GM21423 (cell line): ENCODE measurements at regions not wholly inside any gene's neighbourhood (a gene's known extent, or its start where the extent isn't known, plus 50 kb on each side); places are given as distances from the start of the nearest gene placed in this dataset.

Source experiments
- ATAC-seq: cut with Tn5 transposase; IDR thresholded peaks from one replicate; pipeline ENCODE4 v1.9.1; 2021; ENCODE audit warnings: mild to moderate bottlenecking, moderate library complexity; ENCODE audit not compliant: unreplicated experiment

- no peak for ATAC-seq
Measured at GRCh38 chr7:156163747-156164146, 351.5 kb upstream of the SHH start.

- no peak for ATAC-seq
Measured at GRCh38 chr7:156162451-156162850, 350.2 kb upstream of the SHH start.

GRCh38 chr7:156160811-156161210 lies 348.5 kb upstream of the SHH start:
- ATAC-seq: no peak

DNA sequence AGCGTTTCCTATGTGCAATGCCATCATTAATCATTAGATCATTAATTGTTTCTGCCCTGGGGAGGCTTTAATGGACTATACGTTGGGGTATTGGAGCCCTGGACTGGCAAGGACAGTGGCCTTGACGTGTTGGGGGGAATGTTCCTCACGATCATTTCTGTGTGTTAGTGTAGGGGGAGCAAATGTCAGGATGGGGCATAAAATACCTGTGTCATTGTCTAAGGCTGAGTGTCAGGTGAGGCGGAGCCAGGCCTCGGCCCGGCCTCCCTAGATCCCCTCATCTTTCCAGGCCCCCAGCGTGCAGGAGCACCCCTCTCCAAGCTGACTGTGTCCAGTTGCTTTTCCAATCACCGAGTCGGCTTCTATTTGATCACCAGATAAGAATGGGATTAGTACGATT lies 346.4 kb upstream of the SHH start:
- no peak for ATAC-seq

DNA sequence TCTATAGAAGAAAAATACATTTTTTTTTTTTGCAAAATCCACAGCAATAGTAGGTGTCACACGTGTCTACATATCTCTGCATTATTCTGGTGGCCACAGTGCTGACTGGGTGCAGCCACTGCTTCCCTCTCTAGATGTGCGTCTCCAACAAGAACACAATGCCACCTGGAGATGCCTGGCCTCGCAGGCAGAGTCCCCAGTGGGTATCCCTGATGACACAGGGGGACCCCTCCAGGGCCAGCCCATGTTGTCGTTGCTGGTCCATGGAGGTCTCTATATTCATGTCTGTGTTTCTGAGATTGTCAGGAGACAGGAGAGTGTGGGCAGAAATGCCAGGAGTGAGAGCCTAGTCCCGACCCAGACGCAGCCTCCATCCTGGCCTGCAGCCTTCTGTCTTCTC lies 345.9 kb upstream of the SHH start:
- ATAC-seq: no peak

- no peak for ATAC-seq
Measured at GRCh38 chr7:156157409-156158012, 345.2 kb upstream of the SHH start.

- no peak for ATAC-seq
Measured at GRCh38 chr7:156156734-156157408, 344.6 kb upstream of the SHH start.

GRCh38 chr7:156155988-156156733 lies 343.9 kb upstream of the SHH start:
- ATAC-seq: no peak

DNA sequence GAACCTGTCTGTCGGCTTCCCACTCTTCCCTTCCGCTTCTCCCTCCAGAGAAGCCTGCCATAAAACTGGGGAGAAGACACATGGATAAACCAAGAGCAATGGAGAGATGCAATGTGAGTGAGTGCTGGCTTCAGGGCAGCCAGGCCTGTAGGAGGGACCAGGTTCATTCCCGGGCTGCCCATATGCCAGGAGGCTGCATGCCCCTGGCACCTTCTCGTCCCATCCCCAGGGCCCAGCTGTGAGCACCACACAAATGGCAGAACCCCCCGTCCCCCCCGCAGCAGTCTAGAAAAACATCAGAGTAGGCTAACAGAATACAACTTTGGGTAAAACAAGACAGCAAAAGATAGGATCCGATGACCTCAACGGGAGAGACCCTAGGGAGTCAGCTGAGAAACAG lies 341.3 kb upstream of the SHH start:
- no peak for ATAC-seq

DNA sequence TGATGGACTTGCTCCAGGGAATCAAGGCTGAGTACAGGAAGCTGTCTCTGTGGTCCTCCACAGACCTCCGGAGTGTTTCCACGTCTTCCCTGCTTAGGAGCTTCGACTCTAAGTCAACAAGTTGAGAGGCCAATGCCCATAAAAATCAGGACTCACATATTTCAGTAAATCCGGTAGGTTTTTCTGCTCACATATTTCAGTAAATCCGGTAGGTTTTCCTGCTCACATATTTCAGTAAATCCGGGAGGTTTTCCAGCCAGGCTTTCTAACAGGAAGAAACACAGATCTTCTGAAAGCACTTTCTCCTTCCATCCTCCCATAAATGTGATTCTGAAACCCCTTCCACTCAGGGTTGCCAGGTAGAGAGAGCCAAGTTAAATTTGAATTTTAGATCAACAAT lies 340.1 kb upstream of the SHH start:
- ATAC-seq: no peak

GRCh38 chr7:156151658-156152057 lies 339.4 kb upstream of the SHH start:
- ATAC-seq: no peak

DNA sequence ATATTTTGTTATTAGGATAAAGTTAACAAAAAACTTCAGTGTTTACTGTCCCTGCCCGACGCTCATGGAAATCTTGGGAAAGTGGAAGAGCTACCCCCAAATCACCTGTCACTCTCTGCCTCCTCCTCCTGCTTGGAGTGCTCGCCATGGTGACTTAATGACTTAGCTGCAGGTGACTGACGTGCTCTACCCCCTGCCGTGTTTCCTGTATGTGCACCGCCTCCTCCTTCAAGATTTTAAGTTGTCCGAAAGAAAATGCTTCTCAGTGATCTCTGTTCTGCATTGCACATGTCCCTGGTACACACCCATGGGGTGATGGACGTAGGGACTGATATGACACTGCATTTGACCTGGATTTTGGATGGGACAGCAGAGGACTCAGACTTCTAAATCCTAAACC lies 338.8 kb upstream of the SHH start:
- no peak for ATAC-seq

GRCh38 chr7:156148995-156149394 lies 336.7 kb upstream of the SHH start:
- no peak for ATAC-seq

GRCh38 chr7:156148547-156148946 lies 336.3 kb upstream of the SHH start:
- no peak for ATAC-seq

DNA sequence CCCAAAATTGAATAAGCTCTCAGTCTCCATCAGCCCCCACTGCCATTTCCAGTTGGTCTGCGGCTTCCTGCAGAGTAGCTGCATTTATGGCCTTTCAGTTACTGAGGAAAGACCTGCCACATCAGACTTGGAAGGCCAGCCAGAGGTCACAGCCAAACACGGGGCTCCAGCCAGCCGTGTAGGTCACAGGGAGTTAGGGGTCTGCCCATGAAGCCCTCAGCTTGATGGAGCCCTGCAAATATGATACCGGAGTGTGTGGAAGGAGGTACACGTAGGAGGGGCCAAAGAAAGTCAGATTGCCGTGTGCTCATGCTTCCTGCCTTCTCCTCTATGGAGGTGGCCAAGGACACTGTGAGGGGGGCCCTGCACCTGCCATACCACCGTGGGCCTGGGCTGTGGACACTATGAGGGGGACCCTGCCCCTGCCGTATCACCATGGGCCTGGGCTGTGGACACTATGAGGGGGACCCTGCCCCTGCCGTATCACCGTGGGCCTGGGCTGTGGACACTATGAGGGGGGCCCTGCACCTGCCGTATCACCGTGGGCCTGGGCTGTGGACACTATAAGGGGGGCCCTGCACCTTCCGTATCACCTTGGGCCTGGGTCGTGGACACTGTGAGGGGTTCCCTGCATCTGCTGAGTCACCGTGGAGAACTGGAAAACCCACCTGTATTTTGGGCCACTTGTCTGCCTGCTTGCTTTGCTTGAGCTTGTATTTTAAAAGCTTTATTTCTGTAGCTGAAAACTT lies 335.7 kb upstream of the SHH start:
- no peak for ATAC-seq

DNA sequence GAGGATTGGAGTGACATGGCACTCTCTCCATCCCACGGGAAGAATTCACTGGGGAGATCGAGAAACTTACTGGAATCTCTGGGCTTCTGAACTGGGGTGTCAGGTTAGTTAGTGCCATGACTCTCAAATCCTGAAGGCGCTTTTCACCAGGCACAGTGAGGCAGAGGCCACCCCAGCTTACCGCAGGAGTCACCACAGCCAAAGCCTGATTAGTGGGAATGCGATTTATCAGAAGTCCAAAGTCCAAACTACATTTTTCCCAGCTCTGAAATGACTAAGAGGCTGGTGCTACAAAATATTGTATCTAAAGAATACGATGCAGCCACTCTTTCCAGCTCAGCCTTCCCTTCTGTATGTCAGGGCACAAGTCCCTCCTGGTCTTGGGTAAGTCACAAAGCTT lies 334.8 kb upstream of the SHH start:
- ATAC-seq: no peak

DNA sequence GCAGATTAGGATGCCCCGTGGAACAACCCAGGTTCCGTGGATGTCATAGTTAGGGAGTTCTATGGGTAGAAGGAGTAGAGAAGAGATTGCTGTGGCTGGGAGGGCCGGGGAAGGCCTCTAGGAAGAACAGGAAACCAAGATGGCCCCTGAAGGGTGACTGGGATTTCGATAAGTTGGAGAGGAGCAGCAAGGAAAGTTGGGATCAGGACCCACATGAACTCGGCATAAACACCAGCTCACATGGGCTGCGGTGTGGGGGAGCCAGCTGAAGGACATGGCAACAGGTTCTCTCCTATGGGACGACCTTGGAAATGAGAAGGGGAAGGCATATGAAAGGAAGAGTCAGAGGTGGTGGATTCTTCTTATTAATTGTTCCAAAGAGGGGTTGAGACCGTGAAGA lies 333.7 kb upstream of the SHH start:
- no peak for ATAC-seq

- ATAC-seq: no peak
Measured at GRCh38 chr7:156145184-156145583, 332.9 kb upstream of the SHH start.

- no peak for ATAC-seq
Measured at GRCh38 chr7:156143683-156144082, 331.4 kb upstream of the SHH start.

GRCh38 chr7:156143158-156143557 lies 330.9 kb upstream of the SHH start:
- ATAC-seq: no peak

DNA sequence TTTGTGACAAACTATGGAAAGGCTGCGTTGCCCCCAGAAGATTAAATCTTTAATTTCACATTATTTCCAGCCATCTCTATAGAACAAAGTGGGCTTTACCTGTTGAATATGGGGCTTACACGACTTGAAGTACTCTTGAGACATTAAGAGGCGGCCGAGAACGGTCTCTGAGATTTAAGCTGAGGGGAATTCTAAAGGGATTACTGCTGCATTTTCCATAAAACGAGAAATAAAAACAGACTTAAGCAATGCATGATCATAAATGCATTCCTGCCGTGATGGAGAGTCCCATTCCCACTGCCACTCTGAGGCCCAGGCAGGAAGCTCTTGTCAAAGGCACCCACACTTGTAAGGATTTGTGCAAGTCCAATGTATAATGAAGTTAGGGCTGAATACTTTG lies 329.7 kb upstream of the SHH start:
- no peak for ATAC-seq

DNA sequence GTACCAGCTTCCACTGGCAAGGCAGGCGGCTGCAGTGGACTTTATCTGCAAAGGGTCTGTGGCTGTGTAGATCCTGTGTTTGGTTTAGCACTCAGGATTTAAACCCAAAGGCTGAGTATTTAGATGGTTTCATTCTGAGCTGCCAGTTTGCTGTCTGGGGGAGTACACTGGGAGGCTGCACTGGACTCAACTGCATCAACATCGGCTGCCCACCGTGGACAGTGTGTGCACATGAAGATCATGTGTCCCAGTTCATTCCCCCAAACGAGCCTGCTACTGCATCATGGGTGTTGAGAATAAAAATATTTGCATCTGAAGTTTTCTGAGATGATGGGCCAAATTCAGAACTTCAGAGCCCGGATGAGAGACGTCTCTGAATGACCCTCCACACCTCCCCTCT lies 328.6 kb upstream of the SHH start:
- ATAC-seq: no peak
